ENCODE measurements at regions not wholly inside any gene's neighbourhood (a gene's known extent, or its start where the extent isn't known, plus 50 kb on each side); places are given as distances from the start of the nearest gene placed in this dataset.

- no peak for TF ChIP-seq POLR2AphosphoS5 (IDR thresholded peaks at IDR 0.05)
- TF ChIP-seq CTCF (IDR thresholded peaks at IDR 0.05): no peak
- TF ChIP-seq EP300 (IDR thresholded peaks at IDR 0.05): no peak
- TF ChIP-seq POLR2A (IDR thresholded peaks at IDR 0.05): no peak
Measured at GRCh38 chr4:72777436-72777835, 208.4 kb upstream of the ADAMTS3 start.

Data from stomach (tissue), 4 donors.